DND-41 (cell line): ENCODE measurements at regions not wholly inside any gene's neighbourhood (a gene's known extent, or its start where the extent isn't known, plus 50 kb on each side); places are given as distances from the start of the nearest gene placed in this dataset.

Experiments used
- CTCF ChIP-seq: IDR thresholded peaks from 2 replicates; pipeline ENCODE4 v1.5.1; 2012; ENCODE audit warnings: borderline replicate concordance, low read length, moderate library complexity, mild to moderate bottlenecking; ENCODE audit not compliant: poor library complexity, severe bottlenecking; ENCODE audit errors: extremely low read depth
- EZH2 ChIP-seq: IDR thresholded peaks from 3 replicates; pipeline ENCODE4 v1.6.1; 2012; ENCODE audit warnings: borderline replicate concordance, low read depth, mild to moderate bottlenecking, moderate library complexity, low read length, inconsistent platforms; ENCODE audit not compliant: severe bottlenecking

- TF ChIP-seq EZH2 (no peak), CTCF (no peak)
Observed at GRCh38 chr3:18258492-18258891, 166.6 kb downstream of the SATB1 start.
